Uterus (tissue), 2 donors: ENCODE measurements at regions not wholly inside any gene's neighbourhood (a gene's known extent, or its start where the extent isn't known, plus 50 kb on each side); places are given as distances from the start of the nearest gene placed in this dataset.

Experiments
- POLR2A ChIP-seq, 2 donors: fragments of 450-650 bp; IDR thresholded peaks; one replicate each; pipeline ENCODE4 v1.6.1; 2016; ENCODE audit warnings: antibody characterized with exemption in 2 of 2, mild to moderate bottlenecking in 1 of 2, moderate library complexity in 1 of 2
- TF ChIP-seq, protein P1 (sequence below), 4 experiments: fragments of 200-600 bp in 2 of 4; fragments of 450-650 bp in 2 of 4; sonication (generic) in 2 of 4; IDR thresholded peaks; one replicate each; pipeline ENCODE4 v1.5.1; 2016 to 2019; ENCODE audit warnings: antibody characterized with exemption in 4 of 4, mild to moderate bottlenecking in 2 of 4, moderate library complexity in 1 of 4

DNA sequence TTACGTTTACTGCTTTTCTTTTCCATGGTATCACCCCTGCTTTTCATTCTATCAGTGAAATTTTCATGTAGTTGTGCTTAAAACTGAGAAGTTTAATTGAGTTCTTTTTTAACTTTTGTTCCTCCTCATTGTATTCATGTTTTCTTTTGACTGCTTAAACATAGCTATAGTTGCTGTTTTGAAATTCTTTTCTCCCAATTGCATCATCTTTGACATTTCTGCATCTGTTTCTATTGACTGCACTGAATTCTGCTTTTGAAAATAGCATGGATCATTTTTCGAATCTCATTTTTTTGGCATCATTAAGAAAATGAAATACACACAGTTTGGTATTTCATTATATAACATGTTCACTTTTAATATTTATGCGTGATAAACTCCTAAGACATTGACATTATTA, 694.9 kb downstream of the MECOM start:
- no peak for TF ChIP-seq POLR2A (IDR thresholded peaks at IDR 0.05)
- TF ChIP-seq, protein P1, sequence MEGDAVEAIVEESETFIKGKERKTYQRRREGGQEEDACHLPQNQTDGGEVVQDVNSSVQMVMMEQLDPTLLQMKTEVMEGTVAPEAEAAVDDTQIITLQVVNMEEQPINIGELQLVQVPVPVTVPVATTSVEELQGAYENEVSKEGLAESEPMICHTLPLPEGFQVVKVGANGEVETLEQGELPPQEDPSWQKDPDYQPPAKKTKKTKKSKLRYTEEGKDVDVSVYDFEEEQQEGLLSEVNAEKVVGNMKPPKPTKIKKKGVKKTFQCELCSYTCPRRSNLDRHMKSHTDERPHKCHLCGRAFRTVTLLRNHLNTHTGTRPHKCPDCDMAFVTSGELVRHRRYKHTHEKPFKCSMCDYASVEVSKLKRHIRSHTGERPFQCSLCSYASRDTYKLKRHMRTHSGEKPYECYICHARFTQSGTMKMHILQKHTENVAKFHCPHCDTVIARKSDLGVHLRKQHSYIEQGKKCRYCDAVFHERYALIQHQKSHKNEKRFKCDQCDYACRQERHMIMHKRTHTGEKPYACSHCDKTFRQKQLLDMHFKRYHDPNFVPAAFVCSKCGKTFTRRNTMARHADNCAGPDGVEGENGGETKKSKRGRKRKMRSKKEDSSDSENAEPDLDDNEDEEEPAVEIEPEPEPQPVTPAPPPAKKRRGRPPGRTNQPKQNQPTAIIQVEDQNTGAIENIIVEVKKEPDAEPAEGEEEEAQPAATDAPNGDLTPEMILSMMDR (IDR thresholded peaks at IDR 0.05), result no peak
